DND-41 (cell line): ENCODE measurements at regions not wholly inside any gene's neighbourhood (a gene's known extent, or its start where the extent isn't known, plus 50 kb on each side); places are given as distances from the start of the nearest gene placed in this dataset.

Source experiments
- ATAC-seq: fragments of 200-7000 bp; cut with Tn5 transposase; 3 replicates; pipeline ENCODE4 v1.9.1; 2021; ENCODE audit warnings: low read depth; ENCODE audit not compliant: insufficient read depth
- DNase-seq: peaks from one replicate; pipeline ENCODE4 v3.0.0-alpha.2; 2020
- H2AFZ ChIP-seq: 2 replicates; pipeline ENCODE4 v1.6.0; 2012; ENCODE audit warnings: low read depth, low read length
- H3K27ac ChIP-seq: 2 replicates; pipeline ENCODE4 v1.5.1; 2012; ENCODE audit warnings: low read length, inconsistent platforms
- H3K27me3 ChIP-seq: fragments of 200-600 bp; sonication (generic); 2 replicates; pipeline ENCODE4 v1.6.0; 2012; ENCODE audit warnings: low read length, mild to moderate bottlenecking, inconsistent platforms; ENCODE audit not compliant: insufficient read depth, poor library complexity
- H3K36me3 ChIP-seq: 2 replicates; pipeline ENCODE4 v1.5.1; 2012; ENCODE audit warnings: low read length, inconsistent platforms; ENCODE audit not compliant: insufficient read depth
- H3K4me1 ChIP-seq: 2 replicates; pipeline ENCODE4 v1.5.1; 2012; ENCODE audit warnings: mild to moderate bottlenecking, low read length; ENCODE audit not compliant: insufficient read depth
- H3K4me2 ChIP-seq: 2 replicates; pipeline ENCODE4 v1.6.0; 2012; ENCODE audit warnings: mild to moderate bottlenecking, moderate library complexity, low read length, inconsistent platforms; ENCODE audit not compliant: insufficient read depth
- H3K4me3 ChIP-seq, 2 experiments: fragments of 200-600 bp in 1 of 2; shearing (Covaris generic) in 1 of 2; 2 replicates each; pipeline ENCODE4 v1.5.1; 2012 to 2016; ENCODE audit warnings: inconsistent platforms in 2 of 2, low read length in 2 of 2, mild to moderate bottlenecking in 2 of 2, low read depth in 1 of 2, moderate library complexity in 1 of 2
- H3K79me2 ChIP-seq: 2 replicates; pipeline ENCODE4 v1.6.0; 2012; ENCODE audit warnings: low read length, inconsistent platforms; ENCODE audit not compliant: insufficient read depth
- H3K9ac ChIP-seq: 2 replicates; pipeline ENCODE4 v1.6.0; 2012; ENCODE audit warnings: low read depth, mild to moderate bottlenecking, inconsistent platforms, low read length, moderate library complexity
- H3K9me3 ChIP-seq: 2 replicates; pipeline ENCODE4 v1.5.1; 2012; ENCODE audit warnings: low read length, moderate library complexity, mild to moderate bottlenecking, inconsistent platforms; ENCODE audit not compliant: insufficient read depth, severe bottlenecking
- H4K20me1 ChIP-seq: 2 replicates; pipeline ENCODE4 v1.6.0; 2012; ENCODE audit warnings: low read length; ENCODE audit not compliant: insufficient read depth
- CTCF ChIP-seq: IDR thresholded peaks from 2 replicates; pipeline ENCODE4 v1.5.1; 2012; ENCODE audit warnings: borderline replicate concordance, low read length, moderate library complexity, mild to moderate bottlenecking; ENCODE audit not compliant: poor library complexity, severe bottlenecking; ENCODE audit errors: extremely low read depth
- EZH2 ChIP-seq: IDR thresholded peaks from 3 replicates; pipeline ENCODE4 v1.6.1; 2012; ENCODE audit warnings: borderline replicate concordance, low read depth, mild to moderate bottlenecking, moderate library complexity, low read length, inconsistent platforms; ENCODE audit not compliant: severe bottlenecking

GRCh38 chr4:157772907-157773306, 399.9 kb downstream of the GASK1B start:
- Histone ChIP-seq H3K27ac (no peak overlapping the region), H3K36me3 (no peaks in the 10 kb centered on the region), H3K4me2 (no peak overlapping the region), H3K27me3 (no peaks in the 10 kb centered on the region), H3K9ac (no peak overlapping the region), H4K20me1 (no peaks in the 10 kb centered on the region), H3K4me3 (no peak overlapping the region), H3K79me2 (no peaks in the 10 kb centered on the region), H3K9me3 (no peaks in the 10 kb centered on the region), H2AFZ (no peak overlapping the region), H3K4me1 (no peaks in the 10 kb centered on the region)
- ATAC-seq (no peak), DNase-seq (no peak)
- no peak for TF ChIP-seq CTCF
- TF ChIP-seq EZH2: no peak

GRCh38 chr4:157768419-157768818, 404.4 kb downstream of the GASK1B start:
- H3K9me3 ChIP-seq: no peaks in the 10 kb centered on the region
- H3K4me3 ChIP-seq: no peak overlapping the region
- H3K27me3 ChIP-seq: no peaks in the 10 kb centered on the region
- H2AFZ ChIP-seq: no peak overlapping the region
- no peak for TF ChIP-seq CTCF
- no peak for TF ChIP-seq EZH2
- no peaks in the 10 kb centered on the region for H4K20me1 ChIP-seq
- H3K4me2 ChIP-seq: no peak overlapping the region
- H3K27ac ChIP-seq: no peak overlapping the region
- H3K4me1 ChIP-seq: no peaks in the 10 kb centered on the region
- H3K9ac ChIP-seq: no peak overlapping the region
- no peak for ATAC-seq
- DNase-seq: no peak
- H3K36me3 ChIP-seq: no peaks in the 10 kb centered on the region
- H3K79me2 ChIP-seq: no peaks in the 10 kb centered on the region

GRCh38 chr4:157763490-157763889, 409.3 kb downstream of the GASK1B start:
- peaks cover 4% of the 10 kb centered on the region for H3K9me3 ChIP-seq
- no peaks in the 10 kb centered on the region for H4K20me1 ChIP-seq
- DNase-seq: no peak
- no peaks in the 10 kb centered on the region for H3K4me1 ChIP-seq
- no peaks in the 10 kb centered on the region for H3K27me3 ChIP-seq
- H3K9ac ChIP-seq: no peak overlapping the region
- no peak overlapping the region for H3K27ac ChIP-seq
- H3K36me3 ChIP-seq: no peaks in the 10 kb centered on the region
- H3K4me3 ChIP-seq: no peak overlapping the region
- ATAC-seq: no peak
- TF ChIP-seq CTCF: no peak
- TF ChIP-seq EZH2: no peak
- H3K79me2 ChIP-seq: no peaks in the 10 kb centered on the region
- no peak overlapping the region for H2AFZ ChIP-seq
- no peak overlapping the region for H3K4me2 ChIP-seq

GRCh38 chr4:157754410-157754809, 418.4 kb downstream of the GASK1B start:
- DNase-seq (no peak), ATAC-seq (no peak)
- TF ChIP-seq EZH2 (no peak), CTCF (no peak)
- Histone ChIP-seq H3K9me3 (no peaks in the 10 kb centered on the region), H3K36me3 (no peaks in the 10 kb centered on the region), H3K4me2 (no peak overlapping the region), H3K27ac (no peak overlapping the region), H3K4me1 (no peaks in the 10 kb centered on the region), H3K79me2 (no peaks in the 10 kb centered on the region), H3K4me3 (no peak overlapping the region), H4K20me1 (no peaks in the 10 kb centered on the region), H3K27me3 (no peaks in the 10 kb centered on the region), H2AFZ (no peak overlapping the region), H3K9ac (no peak overlapping the region)
